ENCODE measurements at regions not wholly inside any gene's neighbourhood (a gene's known extent, or its start where the extent isn't known, plus 50 kb on each side); places are given as distances from the start of the nearest gene placed in this dataset.

DNA sequence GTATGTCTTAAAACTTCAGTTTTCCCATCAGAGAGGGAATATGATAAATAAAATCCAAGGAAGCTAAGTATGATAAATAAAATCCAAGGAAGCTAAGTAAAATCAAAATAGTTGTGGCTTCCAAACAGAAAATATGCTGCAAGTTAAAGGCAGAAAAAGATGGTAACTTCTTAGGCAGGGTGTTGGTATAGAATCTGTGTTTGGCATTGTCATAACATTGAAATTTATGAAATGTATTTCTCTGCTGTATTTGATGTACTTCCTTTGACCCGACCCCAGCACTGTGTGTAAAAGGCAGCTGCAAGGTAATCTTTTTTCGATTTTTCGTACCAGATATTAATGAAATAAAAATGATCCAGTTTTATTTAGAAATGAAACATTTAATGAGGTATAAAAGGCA is 537.2 kb downstream of the TFEC start:
- Histone ChIP-seq H3K79me1 (ENCODE audit: low read depth, low read length) (no peaks in the 10 kb centered on the region), H2BK5ac (ENCODE audit: low read depth, low read length) (no peak overlapping the region), H3K4me2 (ENCODE audit: insufficient read depth in 1 of 2, low read depth in 2 of 2, low read length in 2 of 2) (no peak overlapping the region), H3K56ac (replicated peaks; ENCODE audit: insufficient read length, low read depth, low read length) (no peak overlapping the region), H3K27me3 (replicated peaks in 1 of 4; ENCODE audit: control insufficient read depth in 3 of 4, extremely low read depth in 1 of 4, insufficient read depth in 3 of 4, low read length in 3 of 4) (no peaks in the 10 kb centered on the region), H3K18ac (ENCODE audit: extremely low read depth, low read length) (no peak overlapping the region), H2AK5ac (ENCODE audit: low read depth, low read length) (no peak overlapping the region), H3K9ac (replicated peaks in 1 of 4; ENCODE audit: extremely low read depth in 1 of 4, low read depth in 3 of 4, low read length in 3 of 4) (no peak overlapping the region), H4K91ac (replicated peaks; ENCODE audit: insufficient read length, low read length) (no peak overlapping the region), H4K5ac (ENCODE audit: insufficient read length, low read depth, low read length) (no peak overlapping the region), H3K9me3 (ENCODE audit: insufficient read depth in 2 of 2, low read depth in 1 of 2, low read length in 1 of 2) (no peaks in the 10 kb centered on the region), H3K4me1 (replicated peaks in 1 of 4; ENCODE audit: control insufficient read depth in 3 of 4, insufficient read depth in 4 of 4, low read length in 3 of 4) (no peaks in the 10 kb centered on the region; a peak in 1 of 7 replicates), H3K4ac (replicated peaks; ENCODE audit: insufficient read length, low read depth, low read length) (no peak overlapping the region), H2BK12ac (ENCODE audit: low read depth, low read length) (no peak overlapping the region), H2BK20ac (ENCODE audit: low read length) (no peak overlapping the region), H3K14ac (ENCODE audit: insufficient read length) (no peak overlapping the region), H3K36me3 (ENCODE audit: control insufficient read depth in 2 of 4, insufficient read depth in 4 of 4, low read length in 3 of 4) (no peaks in the 10 kb centered on the region), H3K27ac (ENCODE audit: low read depth, low read length) (no peak overlapping the region), H3K79me2 (ENCODE audit: control insufficient read depth in 1 of 2, insufficient read depth in 2 of 2, low read length in 2 of 2) (no peaks in the 10 kb centered on the region), H4K8ac (ENCODE audit: extremely low read depth, insufficient read depth, low read length) (no peak overlapping the region), H2BK15ac (ENCODE audit: low read length) (no peak overlapping the region), H2AFZ (ENCODE audit: low read length) (no peak overlapping the region), H3K23me2 (ENCODE audit: low read depth, low read length) (no peaks in the 10 kb centered on the region), H3K4me3 (ENCODE audit: extremely low read depth in 1 of 4, insufficient read depth in 2 of 4, low read depth in 3 of 4, low read length in 4 of 4) (no peak overlapping the region), H3K23ac (ENCODE audit: insufficient read length) (no peak overlapping the region), H2BK120ac (replicated peaks; ENCODE audit: low read depth, low read length) (no peak overlapping the region), H4K20me1 (replicated peaks in 1 of 2; ENCODE audit: control insufficient read depth in 1 of 2, insufficient read depth in 2 of 2, low read length in 2 of 2) (no peaks in the 10 kb centered on the region)
- DNase-seq (ENCODE audit: low read depth in 1 of 2, low spot score in 2 of 2): no peak
- WGBS, 2 experiments (ENCODE audit: extremely low coverage in 1 of 2, insufficient coverage in 1 of 2, insufficient read length in 1 of 2, insufficient replicate concordance in 2 of 2, low coverage in 1 of 2, low lambda C conversion rate in 2 of 2, missing lambda C conversion rate in 1 of 2): 69% methylated on average over 3 of the region's 3 CpGs; no CpG with 5 or more reads in 1 of the 2 experiments
- ChIA-PET POLR2A (ENCODE audit: partially characterized antibody) (no interaction called here), CTCF (ENCODE audit: partially characterized antibody) (no interaction called here)
- FAIRE-seq: no peak
- no peak for TF ChIP-seq RNF2 (IDR thresholded peaks at IDR 0.05; ENCODE audit: borderline replicate concordance, low read depth, low read length, missing control alignments, poor library complexity, severe bottlenecking)
- TF ChIP-seq TAF7 (optimal IDR thresholded peaks at IDR 0.05; ENCODE audit: borderline replicate concordance, low read depth, low read length): no peak
- TF ChIP-seq GABPA (IDR thresholded peaks at IDR 0.05; ENCODE audit: borderline replicate concordance, insufficient read depth, low read length): no peak
- no peak for TF ChIP-seq SAP30 (IDR thresholded peaks at IDR 0.05; ENCODE audit: insufficient read depth, insufficient replicate concordance, low read length)
- no peak for TF ChIP-seq SIX5 (IDR thresholded peaks at IDR 0.05; ENCODE audit: low read depth, low read length)
